Activated CD4-positive, alpha-beta T cell treated with anti-CD3 and anti-CD28 coated beads for 4 hours (primary cell): ENCODE measurements at regions not wholly inside any gene's neighbourhood (a gene's known extent, or its start where the extent isn't known, plus 50 kb on each side); places are given as distances from the start of the nearest gene placed in this dataset.
"Not testable (repeated sequence)": the region's sequence is repeated elsewhere in the genome, so short reads cannot be mapped to it uniquely, and the experiment has no call there.

Source experiments
- DNase-seq, 2 donors: peaks; one replicate each; pipeline ENCODE4 v3.0.0-alpha.2; 2020

- DNase-seq: no peak
Measured at GRCh38 chr2:144771348-144771747, 251.4 kb upstream of the ZEB2 start.

GRCh38 chr2:144770616-144771230 is 250.8 kb upstream of the ZEB2 start:
- DNase-seq: no peak

GRCh38 chr2:144760939-144761338 is 241.0 kb upstream of the ZEB2 start:
- DNase-seq: not testable (repeated sequence)

GRCh38 chr2:144759746-144760145 is 239.8 kb upstream of the ZEB2 start:
- DNase-seq: no peak

GRCh38 chr2:144758196-144758595 is 238.3 kb upstream of the ZEB2 start:
- DNase-seq: not testable (repeated sequence)

- DNase-seq: no peak
Measured at GRCh38 chr2:144753416-144753815, 233.5 kb upstream of the ZEB2 start.

GRCh38 chr2:144751142-144751905 is 231.4 kb upstream of the ZEB2 start:
- DNase-seq: no peak

GRCh38 chr2:144749188-144749587 is 229.3 kb upstream of the ZEB2 start:
- DNase-seq: no peak

GRCh38 chr2:144748443-144748842 is 228.5 kb upstream of the ZEB2 start:
- DNase-seq: no peak

GRCh38 chr2:144747571-144747970 is 227.7 kb upstream of the ZEB2 start:
- DNase-seq: no peak

- DNase-seq: no peak
Measured at GRCh38 chr2:144745424-144745823, 225.5 kb upstream of the ZEB2 start.

- DNase-seq: no peak
Measured at GRCh38 chr2:144738749-144739148, 218.8 kb upstream of the ZEB2 start.

GRCh38 chr2:144730711-144731110 is 210.8 kb upstream of the ZEB2 start:
- no peak for DNase-seq

- not testable (repeated sequence) for DNase-seq
Measured at GRCh38 chr2:144724460-144724859, 204.5 kb upstream of the ZEB2 start.

GRCh38 chr2:144718376-144718775 is 198.5 kb upstream of the ZEB2 start:
- DNase-seq: no peak

- no peak for DNase-seq
Measured at GRCh38 chr2:144715992-144716391, 196.1 kb upstream of the ZEB2 start.

- no peak for DNase-seq
Measured at GRCh38 chr2:144713410-144713809, 193.5 kb upstream of the ZEB2 start.

- DNase-seq: no peak
Measured at GRCh38 chr2:144712550-144712940, 192.6 kb upstream of the ZEB2 start.

- DNase-seq: no peak
Measured at GRCh38 chr2:144711630-144712549, 192.0 kb upstream of the ZEB2 start.

- no peak for DNase-seq
Measured at GRCh38 chr2:144711084-144711483, 191.2 kb upstream of the ZEB2 start.

GRCh38 chr2:144708626-144709025 is 188.7 kb upstream of the ZEB2 start:
- DNase-seq: no peak

- DNase-seq: no peak
Measured at GRCh38 chr2:144707736-144708326, 187.9 kb upstream of the ZEB2 start.

- DNase-seq: no peak
Measured at GRCh38 chr2:144706647-144707046, 186.7 kb upstream of the ZEB2 start.
